Keratinocyte (primary cell): ENCODE measurements at regions not wholly inside any gene's neighbourhood (a gene's known extent, or its start where the extent isn't known, plus 50 kb on each side); places are given as distances from the start of the nearest gene placed in this dataset.

ENCODE experiments used
- DNase-seq: peaks from one replicate; pipeline ENCODE4 v3.0.0-alpha.2; 2011; ENCODE audit warnings: low read depth, missing footprints, low spot score
- FAIRE-seq: peaks from 2 replicates; lab custom pipeline; 2011; peaks lifted over from hg19 to GRCh38; lab: Jason Lieb, UNC
- H2AFZ ChIP-seq: 2 replicates; pipeline ENCODE4 v1.6.0; 2012; ENCODE audit warnings: low read length, control low read depth, inconsistent platforms; ENCODE audit not compliant: control insufficient read depth
- H3K27ac ChIP-seq: 2 replicates; pipeline ENCODE4 v1.5.1; 2011; ENCODE audit warnings: low read length; ENCODE audit not compliant: control insufficient read depth, insufficient read depth
- H3K27me3 ChIP-seq: 3 replicates; pipeline ENCODE4 v1.6.0; 2011; ENCODE audit warnings: low read length; ENCODE audit not compliant: control insufficient read depth, insufficient read depth; ENCODE audit errors: extremely low read depth
- H3K36me3 ChIP-seq, 2 experiments: 2 replicates in 1 of 2; 3 replicates in 1 of 2; pipeline ENCODE4 v1.5.1; 2011; ENCODE audit warnings: low read length in 2 of 2, mild to moderate bottlenecking in 1 of 2; ENCODE audit not compliant: control insufficient read depth in 2 of 2, insufficient read depth in 2 of 2; ENCODE audit errors: extremely low read depth in 1 of 2
- H3K4me1 ChIP-seq: 3 replicates; pipeline ENCODE4 v1.5.1; 2011; ENCODE audit warnings: low read length; ENCODE audit not compliant: control insufficient read depth, insufficient read depth; ENCODE audit errors: extremely low read depth
- H3K4me2 ChIP-seq: 3 replicates; pipeline ENCODE4 v1.6.0; 2011; ENCODE audit warnings: low read depth, low read length; ENCODE audit not compliant: control insufficient read depth, insufficient read depth; ENCODE audit errors: extremely low read depth
- H3K4me3 ChIP-seq, 3 experiments: fragments of 200-600 bp in 1 of 3; sonication (generic) in 1 of 3; 2 replicates in 2 of 3; 3 replicates in 1 of 3; pipeline ENCODE4 v1.5.1; 2011 to 2016; ENCODE audit warnings: low read length in 3 of 3, mild to moderate bottlenecking in 3 of 3, control low read depth in 2 of 3, inconsistent platforms in 1 of 3, low read depth in 1 of 3, mixed read lengths in 1 of 3, mixed run types in 1 of 3, moderate library complexity in 1 of 3; ENCODE audit not compliant: control insufficient read depth in 2 of 3, insufficient read depth in 2 of 3; ENCODE audit errors: extremely low read depth in 1 of 3
- H3K79me2 ChIP-seq: 2 replicates; pipeline ENCODE4 v1.6.0; 2012; ENCODE audit warnings: low read length; ENCODE audit not compliant: control insufficient read depth, insufficient read depth
- H3K9ac ChIP-seq: 3 replicates; pipeline ENCODE4 v1.6.0; 2011; ENCODE audit warnings: low read length; ENCODE audit not compliant: control insufficient read depth, insufficient read depth; ENCODE audit errors: extremely low read depth
- H3K9me1 ChIP-seq: 3 replicates; pipeline ENCODE4 v1.6.0; 2011; ENCODE audit warnings: low read length; ENCODE audit not compliant: control insufficient read depth, insufficient read depth; ENCODE audit errors: extremely low read depth
- H3K9me3 ChIP-seq: 2 replicates; pipeline ENCODE4 v1.5.1; 2012; ENCODE audit warnings: low read depth, low read length; ENCODE audit not compliant: control insufficient read depth
- H4K20me1 ChIP-seq: 3 replicates; pipeline ENCODE4 v1.6.0; 2011; ENCODE audit warnings: low read length; ENCODE audit not compliant: control insufficient read depth, insufficient read depth; ENCODE audit errors: extremely low read depth
- EZH2 ChIP-seq: IDR thresholded peaks from one replicate; pipeline ENCODE4 v1.6.1; 2012; ENCODE audit warnings: inconsistent platforms, mild to moderate bottlenecking, low read length, moderate library complexity
- dilution Hi-C: fragments of 300-500 bp; cut with MboI; formaldehyde crosslinking; loops from one replicate; pipeline ENCODE4 v1.7.0; 2020; ENCODE audit warnings: low sequenced_read_pairs; ENCODE audit not compliant: extremely low pct_ligation_motif_present
- TF ChIP-seq, protein P1 (sequence below), 3 experiments: IDR thresholded peaks in 1 of 3; conservative IDR thresholded peaks in 1 of 3; optimal IDR thresholded peaks in 1 of 3; 2 replicates in 2 of 3; 3 replicates in 1 of 3; pipeline versions ENCODE3 to v1.5.1; 2011; ENCODE audit warnings: low read length in 3 of 3, mild to moderate bottlenecking in 3 of 3, moderate library complexity in 2 of 3, control low read depth in 1 of 3, inconsistent platforms in 1 of 3; ENCODE audit not compliant: insufficient read depth in 2 of 3; ENCODE audit errors: extremely low read depth in 1 of 3

DNA sequence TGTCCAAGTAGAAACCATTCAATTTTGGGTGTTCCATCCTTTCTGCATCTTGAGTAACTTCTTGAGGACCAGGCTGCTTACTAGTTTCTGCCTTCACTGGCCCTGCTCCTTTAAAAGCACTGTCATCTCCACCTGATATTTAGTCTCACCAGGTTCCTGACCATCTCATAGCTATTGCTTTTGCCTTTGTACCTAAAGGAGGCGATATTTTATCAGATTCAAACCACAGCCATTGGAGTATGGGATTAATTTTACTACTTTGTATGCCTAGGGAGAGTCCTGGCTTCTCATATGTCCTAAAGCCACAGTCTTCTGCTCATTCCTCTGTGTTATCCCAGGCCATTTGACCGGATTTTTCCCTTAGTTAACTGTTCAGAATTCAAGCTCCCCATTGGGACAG lies 51.8 kb upstream of the RFX7 start:
- DNase-seq (no peak), FAIRE-seq (no peak)
- H2AFZ ChIP-seq: no peak overlapping the region
- no peaks in the 10 kb centered on the region for H4K20me1 ChIP-seq
- H3K9me3 ChIP-seq: no peaks in the 10 kb centered on the region
- no peak overlapping the region for H3K9ac ChIP-seq
- H3K9me1 ChIP-seq: no peaks in the 10 kb centered on the region
- no peaks in the 10 kb centered on the region for H3K36me3 ChIP-seq
- no peaks in the 10 kb centered on the region for H3K4me1 ChIP-seq
- H3K4me3 ChIP-seq: no peak overlapping the region
- H3K79me2 ChIP-seq: no peaks in the 10 kb centered on the region
- no peaks in the 10 kb centered on the region for H3K27me3 ChIP-seq
- H3K27ac ChIP-seq: no peak overlapping the region
- dilution Hi-C loops: no loop called here
- no peak for TF ChIP-seq EZH2
- TF ChIP-seq, protein P1, sequence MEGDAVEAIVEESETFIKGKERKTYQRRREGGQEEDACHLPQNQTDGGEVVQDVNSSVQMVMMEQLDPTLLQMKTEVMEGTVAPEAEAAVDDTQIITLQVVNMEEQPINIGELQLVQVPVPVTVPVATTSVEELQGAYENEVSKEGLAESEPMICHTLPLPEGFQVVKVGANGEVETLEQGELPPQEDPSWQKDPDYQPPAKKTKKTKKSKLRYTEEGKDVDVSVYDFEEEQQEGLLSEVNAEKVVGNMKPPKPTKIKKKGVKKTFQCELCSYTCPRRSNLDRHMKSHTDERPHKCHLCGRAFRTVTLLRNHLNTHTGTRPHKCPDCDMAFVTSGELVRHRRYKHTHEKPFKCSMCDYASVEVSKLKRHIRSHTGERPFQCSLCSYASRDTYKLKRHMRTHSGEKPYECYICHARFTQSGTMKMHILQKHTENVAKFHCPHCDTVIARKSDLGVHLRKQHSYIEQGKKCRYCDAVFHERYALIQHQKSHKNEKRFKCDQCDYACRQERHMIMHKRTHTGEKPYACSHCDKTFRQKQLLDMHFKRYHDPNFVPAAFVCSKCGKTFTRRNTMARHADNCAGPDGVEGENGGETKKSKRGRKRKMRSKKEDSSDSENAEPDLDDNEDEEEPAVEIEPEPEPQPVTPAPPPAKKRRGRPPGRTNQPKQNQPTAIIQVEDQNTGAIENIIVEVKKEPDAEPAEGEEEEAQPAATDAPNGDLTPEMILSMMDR (optimal IDR thresholded peaks at IDR 0.05 in 1 of 3, IDR thresholded peaks at IDR 0.05 in 1 of 3, conservative IDR thresholded peaks at IDR 0.05 in 1 of 3; ENCODE audit: extremely low read depth in 1 of 3, insufficient read depth in 2 of 3, low read length in 3 of 3): peak in 2 of 3 experiments; percentile 26 to 36
- no peak overlapping the region for H3K4me2 ChIP-seq

DNA sequence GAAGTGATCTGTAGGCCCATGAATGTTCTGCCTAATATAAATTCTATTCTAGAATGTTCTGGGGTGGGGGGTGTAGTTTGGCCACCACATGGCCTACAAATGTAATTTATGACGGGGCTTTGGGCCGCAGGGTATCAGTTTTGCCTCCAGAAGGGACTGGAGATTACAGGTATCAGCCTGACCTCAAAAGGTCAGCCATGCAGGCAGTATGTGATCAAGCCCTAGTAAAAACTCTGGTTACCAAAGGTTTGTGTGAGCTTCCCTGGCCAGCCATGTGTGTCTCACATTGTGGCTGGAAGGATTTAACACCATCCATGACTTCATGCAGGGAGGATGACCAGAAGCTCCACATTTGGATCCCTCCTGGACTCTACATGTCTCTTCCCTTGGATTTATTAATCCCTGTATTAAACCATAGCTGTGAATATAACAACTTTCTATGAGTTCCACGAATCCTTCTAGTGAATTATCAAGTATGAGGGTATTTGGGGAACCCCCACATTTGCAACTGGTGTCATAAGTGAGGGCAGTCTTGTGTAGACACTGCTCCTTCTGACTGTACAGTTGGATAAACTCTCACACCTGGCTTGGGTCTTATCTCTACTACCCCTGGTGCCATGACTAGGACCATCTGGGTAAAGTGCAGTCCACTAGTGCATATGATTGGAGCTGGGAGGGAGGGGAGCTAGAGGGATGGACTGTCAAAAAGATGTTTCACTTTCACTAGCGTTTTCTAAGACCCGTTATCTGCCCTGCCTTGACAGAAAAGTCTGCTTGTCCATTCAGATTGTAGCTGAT lies 50.0 kb upstream of the RFX7 start:
- dilution Hi-C loops: no loop called here

More for the DNA sequence above, 50.0 kb upstream of the RFX7 start:
- Histone ChIP-seq H3K27ac (no peak overlapping the region), H3K9ac (no peak overlapping the region), H3K4me1 (no peaks in the 10 kb centered on the region), H3K27me3 (no peaks in the 10 kb centered on the region), H2AFZ (no peak overlapping the region), H4K20me1 (no peaks in the 10 kb centered on the region), H3K36me3 (no peaks in the 10 kb centered on the region), H3K9me1 (no peaks in the 10 kb centered on the region), H3K4me2 (no peak overlapping the region), H3K79me2 (no peaks in the 10 kb centered on the region), H3K9me3 (no peaks in the 10 kb centered on the region), H3K4me3 (no peak overlapping the region)
- FAIRE-seq: no peak
- no peak for DNase-seq
- no peak for TF ChIP-seq EZH2
- TF ChIP-seq, protein P1 (optimal IDR thresholded peaks at IDR 0.05 in 1 of 3, IDR thresholded peaks at IDR 0.05 in 1 of 3, conservative IDR thresholded peaks at IDR 0.05 in 1 of 3; ENCODE audit: extremely low read depth in 1 of 3, insufficient read depth in 2 of 3, low read length in 3 of 3): no peak
